Subcutaneous abdominal adipose tissue (tissue), 5 donors: ENCODE measurements at regions not wholly inside any gene's neighbourhood (a gene's known extent, or its start where the extent isn't known, plus 50 kb on each side); places are given as distances from the start of the nearest gene placed in this dataset.

ENCODE experiments used
- H3K27ac ChIP-seq: one replicate; pipeline ENCODE4 v1.7.0; 2013; ENCODE audit warnings: low read depth, mild to moderate bottlenecking, inconsistent platforms, low read length, moderate library complexity
- H3K27me3 ChIP-seq, 5 donors: one replicate each; pipeline ENCODE4 v1.7.0; 2013; ENCODE audit warnings: low read length in 5 of 5, inconsistent platforms in 1 of 5; ENCODE audit not compliant: control insufficient read depth in 5 of 5, insufficient read depth in 4 of 5
- H3K36me3 ChIP-seq, 5 donors: one replicate each; pipeline ENCODE4 v1.7.0; 2013; ENCODE audit warnings: low read length in 5 of 5; ENCODE audit not compliant: control insufficient read depth in 5 of 5, insufficient read depth in 5 of 5
- H3K4me1 ChIP-seq, 5 donors: one replicate each; pipeline ENCODE4 v1.7.0; 2013; ENCODE audit warnings: low read length in 5 of 5, mild to moderate bottlenecking in 3 of 5, moderate library complexity in 1 of 5; ENCODE audit not compliant: control insufficient read depth in 5 of 5, insufficient read depth in 5 of 5
- H3K4me3 ChIP-seq, 5 donors: one replicate each; pipeline ENCODE4 v1.7.0; 2013; ENCODE audit warnings: low read length in 5 of 5, low read depth in 1 of 5
- H3K9ac ChIP-seq, 5 donors: one replicate each; pipeline ENCODE4 v1.7.0; 2013; ENCODE audit warnings: low read length in 5 of 5, mild to moderate bottlenecking in 4 of 5, moderate library complexity in 3 of 5
- H3K9me3 ChIP-seq, 5 donors: one replicate each; pipeline ENCODE4 v1.7.0; 2013; ENCODE audit warnings: low read length in 5 of 5; ENCODE audit not compliant: control insufficient read depth in 5 of 5
- donor health status: healthy.
- donor health status: healthy.
- donor health status: healthy.
- donor health status: healthy.
- donor health status: healthy.

DNA sequence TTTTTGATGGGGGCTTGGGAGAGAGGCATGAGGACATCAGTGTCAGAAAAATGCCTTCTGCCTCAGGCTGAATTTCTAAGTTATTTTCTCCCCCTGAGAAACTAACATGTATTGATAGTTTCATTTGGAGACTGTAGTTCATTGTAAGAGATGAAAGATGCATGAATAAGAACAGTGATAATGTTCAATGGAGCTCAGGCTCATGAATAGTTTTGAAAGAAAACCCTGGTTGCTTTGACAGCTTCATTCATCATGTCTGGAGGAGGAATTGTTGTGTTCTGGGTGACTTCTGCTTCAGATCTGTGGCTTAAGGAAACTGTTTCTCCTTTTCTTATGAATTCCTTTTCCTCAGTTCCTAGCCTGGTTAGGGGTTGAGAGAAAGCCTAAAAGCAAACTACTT is 204.0 kb upstream of the LRRC3B start:
- no peaks in the 10 kb centered on the region for H3K36me3 ChIP-seq
- no peaks in the 10 kb centered on the region for H3K27me3 ChIP-seq
- H3K9me3 ChIP-seq, result peaks cover 0 to 7% (median 0%) of the 10 kb centered on the region in 5 donors
- no peak overlapping the region for H3K27ac ChIP-seq
- H3K4me1 ChIP-seq, result peaks cover 0 to 11% (median 0%) of the 10 kb centered on the region in 5 donors
- H3K9ac ChIP-seq, result no peak overlapping the region
- no peak overlapping the region for H3K4me3 ChIP-seq

DNA sequence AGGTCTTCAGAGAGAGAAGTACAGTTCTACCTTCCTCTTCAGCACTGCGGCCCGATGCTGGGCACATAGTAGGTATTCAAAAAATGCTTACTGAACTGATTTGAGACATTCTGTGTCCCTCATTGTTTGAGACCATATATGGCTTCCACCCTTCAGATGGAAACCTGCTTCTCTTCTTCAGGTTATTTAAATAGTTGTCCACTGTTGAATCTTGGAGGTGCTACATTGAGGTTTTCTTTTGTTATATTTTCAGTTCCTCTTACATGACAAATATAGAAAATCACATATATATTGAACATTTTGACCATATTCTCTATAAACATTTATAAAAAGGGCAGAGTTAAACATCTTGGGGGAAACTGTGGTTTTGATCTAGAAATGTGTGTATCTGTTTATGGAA is 200.2 kb upstream of the LRRC3B start:
- Histone ChIP-seq H3K9me3 (peaks cover 0 to 2% (median 0%) of the 10 kb centered on the region in 5 donors), H3K27me3 (no peaks in the 10 kb centered on the region), H3K4me3 (no peak overlapping the region), H3K9ac (no peak overlapping the region), H3K4me1 (peaks cover 0 to 18% (median 0%) of the 10 kb centered on the region in 5 donors), H3K36me3 (no peaks in the 10 kb centered on the region), H3K27ac (no peak overlapping the region)

DNA sequence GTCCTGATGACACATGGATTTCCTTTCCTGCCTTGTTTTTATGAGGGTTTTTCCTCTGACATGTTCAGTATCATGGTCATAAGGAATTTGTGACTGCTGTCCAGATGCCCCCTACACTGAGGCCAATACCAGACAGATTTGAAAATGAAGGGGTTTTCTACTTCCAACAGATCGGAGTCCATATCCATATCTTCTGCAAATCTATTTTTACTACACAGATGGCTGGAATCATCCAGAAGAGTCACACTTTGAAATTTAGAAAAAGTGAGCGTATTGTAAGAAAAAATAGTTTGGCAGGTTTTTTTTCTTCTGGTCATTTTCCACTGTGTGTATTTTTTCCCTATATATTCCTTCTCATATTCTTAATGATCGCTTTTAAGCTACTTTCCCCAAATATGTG is 197.5 kb upstream of the LRRC3B start:
- Histone ChIP-seq H3K27me3 (no peaks in the 10 kb centered on the region), H3K36me3 (no peaks in the 10 kb centered on the region), H3K9ac (no peak overlapping the region)

DNA sequence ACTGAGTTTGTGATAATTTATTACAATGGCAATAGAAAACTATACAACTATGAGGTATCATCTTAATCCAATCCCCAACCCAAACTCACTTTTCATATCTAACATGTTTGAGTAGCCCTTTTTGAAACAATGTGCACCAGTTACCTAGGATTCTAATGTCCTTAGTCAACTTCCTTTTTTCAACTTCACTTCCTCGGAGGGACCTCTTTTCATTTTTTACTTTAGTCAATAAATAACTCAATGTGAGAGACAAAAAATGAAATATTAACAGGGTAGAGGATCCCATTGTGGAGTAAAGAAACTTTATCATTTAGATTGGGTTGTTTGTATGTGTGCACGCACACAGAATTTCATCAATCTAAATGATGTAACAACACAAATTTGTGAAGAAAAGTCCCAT is 193.6 kb upstream of the LRRC3B start:
- no peak overlapping the region for H3K27ac ChIP-seq
- H3K27me3 ChIP-seq, result no peaks in the 10 kb centered on the region
- H3K9me3 ChIP-seq, result peaks cover 0 to 2% (median 0%) of the 10 kb centered on the region in 5 donors
- peaks cover 0 to 9% (median 0%) of the 10 kb centered on the region in 5 donors for H3K4me1 ChIP-seq
- H3K36me3 ChIP-seq, result no peaks in the 10 kb centered on the region
- H3K4me3 ChIP-seq, result no peak overlapping the region
- H3K9ac ChIP-seq, result no peak overlapping the region

More for the DNA sequence above, 197.5 kb upstream of the LRRC3B start:
- Histone ChIP-seq H3K4me3 (no peak overlapping the region), H3K27ac (no peak overlapping the region), H3K9me3 (peaks cover 0 to 2% (median 0%) of the 10 kb centered on the region in 5 donors), H3K4me1 (peaks cover 0 to 9% (median 0%) of the 10 kb centered on the region in 5 donors)

DNA sequence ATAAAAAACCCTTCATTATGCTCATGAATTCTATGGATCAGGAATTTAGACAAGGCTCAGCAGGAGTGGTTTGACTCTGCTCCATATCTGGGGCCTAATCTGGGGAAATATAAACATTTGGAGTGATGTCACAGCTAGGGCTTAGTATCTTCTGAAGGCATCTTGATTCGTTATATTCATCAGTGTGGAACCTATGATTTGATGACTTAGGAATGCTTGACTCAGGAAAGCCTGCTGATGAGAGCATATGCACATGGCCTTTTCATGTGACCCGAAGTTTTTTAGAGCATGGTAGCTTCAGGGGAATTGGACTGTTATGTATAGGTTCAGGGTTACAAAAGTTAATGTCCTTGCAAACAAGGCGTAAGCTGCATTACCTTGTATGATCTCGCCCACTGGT is 184.9 kb upstream of the LRRC3B start:
- Histone ChIP-seq H3K27me3 (no peaks in the 10 kb centered on the region), H3K9me3 (peaks cover 0 to 3% (median 0%) of the 10 kb centered on the region in 5 donors), H3K27ac (no peak overlapping the region), H3K4me3 (no peak overlapping the region), H3K36me3 (no peaks in the 10 kb centered on the region), H3K9ac (no peak overlapping the region), H3K4me1 (no peaks in the 10 kb centered on the region)

DNA sequence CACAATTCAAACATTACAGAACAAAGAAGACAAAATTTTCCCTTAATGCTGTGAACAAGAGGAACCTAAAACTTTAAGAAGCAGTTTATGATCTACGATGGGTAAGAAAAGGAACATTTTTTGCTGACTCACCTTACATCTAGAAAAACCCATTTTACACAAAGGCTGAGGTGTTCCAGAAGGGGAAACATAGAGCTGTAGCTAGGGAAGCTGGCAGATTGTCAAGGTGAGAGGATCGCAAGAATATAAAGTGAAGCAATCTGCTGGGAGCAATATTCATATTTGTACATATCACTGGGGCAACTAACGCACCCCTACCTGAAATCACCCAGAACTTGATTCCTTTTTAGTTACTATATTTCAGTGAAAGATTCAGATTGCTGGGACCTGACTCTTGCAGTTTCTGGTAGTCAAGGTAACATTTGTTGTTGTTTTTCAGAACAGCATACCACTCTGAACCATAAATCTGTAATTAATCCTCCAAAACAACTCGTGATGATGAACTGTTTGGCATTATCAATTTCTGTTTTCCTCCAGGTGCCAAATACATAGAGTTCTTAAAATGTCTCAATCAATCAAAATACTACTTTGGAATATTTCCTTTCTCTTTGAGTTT is 184.1 kb upstream of the LRRC3B start:
- Histone ChIP-seq H3K9me3 (peaks cover 0 to 3% (median 0%) of the 10 kb centered on the region in 5 donors), H3K4me3 (no peak overlapping the region), H3K27ac (no peak overlapping the region), H3K4me1 (no peaks in the 10 kb centered on the region), H3K9ac (no peak overlapping the region), H3K36me3 (no peaks in the 10 kb centered on the region), H3K27me3 (no peaks in the 10 kb centered on the region)

DNA sequence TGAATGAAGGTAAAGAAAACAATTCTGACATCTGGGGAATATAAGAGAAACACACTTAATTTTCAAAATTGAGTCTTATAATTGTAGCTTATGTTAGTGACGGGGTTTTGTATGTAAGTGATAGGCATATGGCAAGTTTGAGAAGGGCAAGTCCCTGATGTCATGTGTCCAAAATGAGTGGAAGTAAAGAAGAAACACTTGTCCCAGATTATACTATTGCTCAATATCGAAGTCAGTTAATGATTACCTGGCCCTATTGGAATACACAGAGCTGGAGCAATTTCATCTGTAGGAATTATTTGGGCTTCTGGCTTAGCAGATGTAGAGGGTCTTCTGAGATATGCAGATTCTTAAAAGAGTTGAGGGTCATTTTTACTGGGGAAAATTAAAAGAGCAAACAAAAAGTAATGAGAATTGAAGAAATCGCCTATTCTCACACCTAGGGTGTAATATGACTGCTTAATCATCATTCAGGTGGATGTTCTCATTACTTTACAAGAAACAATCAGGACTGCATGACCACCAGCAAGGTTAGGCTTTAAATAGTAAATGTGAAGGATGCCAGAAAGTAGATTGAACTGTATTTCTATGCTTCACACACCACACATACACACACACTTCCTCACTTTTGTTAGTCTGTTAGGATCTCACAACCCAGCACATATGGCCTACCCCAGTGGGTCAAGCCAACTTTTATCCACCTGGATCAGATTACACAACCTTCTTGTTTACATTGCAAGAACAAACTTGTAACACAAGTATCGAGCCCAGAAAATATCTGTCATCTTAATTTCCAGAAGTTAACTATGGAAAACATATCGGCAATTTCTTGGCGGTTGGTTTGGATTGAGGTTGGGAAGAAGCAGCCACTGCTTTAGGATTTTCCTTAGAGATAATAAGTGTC is 183.3 kb upstream of the LRRC3B start:
- no peaks in the 10 kb centered on the region for H3K36me3 ChIP-seq
- peaks cover 0 to 3% (median 0%) of the 10 kb centered on the region in 5 donors for H3K9me3 ChIP-seq
- H3K4me1 ChIP-seq, result no peaks in the 10 kb centered on the region
- H3K27ac ChIP-seq, result no peak overlapping the region
- no peak overlapping the region for H3K4me3 ChIP-seq
- H3K9ac ChIP-seq, result no peak overlapping the region
- H3K27me3 ChIP-seq, result no peaks in the 10 kb centered on the region

DNA sequence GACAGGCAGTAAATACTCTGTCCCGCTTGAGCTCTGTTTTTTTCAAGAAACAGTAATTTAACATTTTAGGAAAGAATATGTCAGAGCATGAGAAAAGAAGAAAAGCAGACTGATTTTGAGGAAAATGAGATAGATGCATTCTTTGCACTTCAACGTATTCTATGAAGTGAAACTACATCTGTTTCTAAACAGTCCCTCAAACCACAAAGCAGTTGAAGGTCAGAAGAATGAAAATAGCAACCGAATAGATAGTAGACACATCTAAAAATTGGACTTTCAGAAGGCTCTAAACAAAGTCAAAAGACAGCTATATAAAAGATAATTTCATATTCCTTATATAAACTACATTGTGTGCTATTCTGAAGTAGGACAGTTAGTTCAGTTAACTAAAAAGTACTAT is 172.6 kb upstream of the LRRC3B start:
- H3K27ac ChIP-seq, result no peak overlapping the region
- no peak overlapping the region for H3K4me3 ChIP-seq
- H3K4me1 ChIP-seq, result no peaks in the 10 kb centered on the region
- no peaks in the 10 kb centered on the region for H3K9me3 ChIP-seq
- no peaks in the 10 kb centered on the region for H3K36me3 ChIP-seq
- no peaks in the 10 kb centered on the region for H3K27me3 ChIP-seq
- H3K9ac ChIP-seq, result no peak overlapping the region

DNA sequence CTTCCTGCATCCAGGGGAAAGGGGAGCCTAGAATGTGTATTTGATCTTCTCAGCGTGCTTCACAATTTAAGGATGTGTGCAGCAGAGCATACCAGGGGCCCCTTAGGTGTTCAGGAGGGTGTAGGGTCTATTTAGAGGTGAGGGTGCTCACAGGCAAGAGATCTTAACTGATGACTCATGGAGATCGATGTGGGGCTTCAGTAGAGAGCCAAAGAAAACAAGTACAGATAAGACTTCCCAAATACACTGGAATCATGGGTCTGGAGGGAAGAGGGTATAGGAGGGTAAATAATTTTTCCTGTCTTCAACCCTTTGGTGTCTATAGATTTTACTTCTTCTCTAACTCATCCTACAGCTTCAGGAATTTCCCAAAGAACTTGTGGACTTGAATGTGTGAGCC is 170.2 kb upstream of the LRRC3B start:
- H3K9ac ChIP-seq, result no peak overlapping the region
- H3K4me1 ChIP-seq, result no peaks in the 10 kb centered on the region
- no peaks in the 10 kb centered on the region for H3K36me3 ChIP-seq
- H3K9me3 ChIP-seq, result no peaks in the 10 kb centered on the region
- H3K27me3 ChIP-seq, result no peaks in the 10 kb centered on the region
- no peak overlapping the region for H3K27ac ChIP-seq
- H3K4me3 ChIP-seq, result no peak overlapping the region

DNA sequence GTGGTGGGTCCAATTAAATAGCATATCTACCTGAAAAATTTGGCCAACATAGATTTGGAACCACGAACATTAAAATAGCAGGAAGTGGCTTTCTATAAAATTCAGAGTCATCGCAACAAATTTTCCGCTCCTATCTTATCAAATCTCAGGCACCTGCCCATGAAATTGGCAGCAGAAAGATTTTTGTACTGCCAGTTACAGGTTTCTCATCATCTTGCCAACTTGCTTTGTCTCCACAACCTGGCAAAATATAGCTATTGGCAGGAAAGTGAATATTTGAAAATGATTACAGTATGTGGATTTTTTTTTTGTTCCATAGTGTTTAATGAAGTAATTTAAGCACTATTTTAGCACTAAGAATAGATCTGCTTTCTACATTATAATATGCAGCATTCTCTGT is 161.6 kb upstream of the LRRC3B start:
- no peak overlapping the region for H3K9ac ChIP-seq
- no peaks in the 10 kb centered on the region for H3K36me3 ChIP-seq
- H3K4me1 ChIP-seq, result no peaks in the 10 kb centered on the region
- no peak overlapping the region for H3K4me3 ChIP-seq
- H3K27me3 ChIP-seq, result no peaks in the 10 kb centered on the region
- no peak overlapping the region for H3K27ac ChIP-seq
- H3K9me3 ChIP-seq, result no peaks in the 10 kb centered on the region
